ENCODE measurements at regions not wholly inside any gene's neighbourhood (a gene's known extent, or its start where the extent isn't known, plus 50 kb on each side); places are given as distances from the start of the nearest gene placed in this dataset.

GRCh38 chr16:62277942-62278341 is 241.7 kb upstream of the CDH8 start:
- no peak for TF ChIP-seq CTCF (IDR thresholded peaks at IDR 0.05)
- no peak for TF ChIP-seq POLR2A (IDR thresholded peaks at IDR 0.05)

Measured in testis (tissue), 2 donors.